HG03439 (cell line): ENCODE measurements at regions not wholly inside any gene's neighbourhood (a gene's known extent, or its start where the extent isn't known, plus 50 kb on each side); places are given as distances from the start of the nearest gene placed in this dataset.
"Not testable (repeated sequence)": the region's sequence is repeated elsewhere in the genome, so short reads cannot be mapped to it uniquely, and the experiment has no call there.

Experiments used
- ATAC-seq: cut with Tn5 transposase; IDR thresholded peaks from one replicate; pipeline ENCODE4 v1.9.1; 2021; ENCODE audit warnings: mild to moderate bottlenecking, moderate library complexity; ENCODE audit not compliant: unreplicated experiment

DNA sequence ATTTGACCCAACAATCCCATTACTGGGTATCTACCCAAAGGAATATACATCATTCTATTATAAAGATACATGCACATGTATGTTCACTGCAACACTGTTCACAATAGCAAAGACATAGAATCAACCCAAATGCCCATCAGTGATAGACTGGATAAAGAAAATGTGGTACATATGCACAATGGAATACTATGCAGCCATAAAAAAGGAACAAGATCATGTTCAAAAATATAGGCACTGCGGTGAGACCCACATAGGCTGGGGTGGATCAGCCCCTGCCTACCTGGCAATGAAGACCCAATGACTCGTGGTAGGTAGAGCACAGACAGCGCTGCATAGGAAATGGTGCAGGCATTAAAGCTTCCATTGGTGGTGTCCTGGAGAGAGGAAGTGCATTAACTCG is 88.6 kb upstream of the NFIL3 start:
- ATAC-seq = not testable (repeated sequence)

DNA sequence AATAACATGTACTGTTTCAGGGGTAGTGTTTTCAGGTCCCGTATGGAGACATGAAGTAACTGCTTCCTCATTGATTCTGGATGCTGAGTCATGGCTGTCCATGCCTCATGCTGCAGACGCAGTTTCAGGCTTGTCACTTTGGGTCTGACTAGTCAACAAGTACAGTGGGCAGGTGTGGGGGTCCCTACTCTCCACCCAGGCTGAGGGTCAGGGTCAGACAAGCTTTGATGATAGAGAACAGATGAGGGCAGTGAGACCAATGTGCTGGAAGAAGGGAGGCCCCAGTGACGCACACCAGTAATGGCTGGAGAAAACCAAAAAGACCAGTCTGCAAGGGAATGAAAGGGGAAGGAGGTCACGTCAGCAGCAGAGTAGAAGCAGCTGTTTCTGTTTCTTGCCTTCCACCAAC is 80.0 kb upstream of the NFIL3 start:
- no peak for ATAC-seq

DNA sequence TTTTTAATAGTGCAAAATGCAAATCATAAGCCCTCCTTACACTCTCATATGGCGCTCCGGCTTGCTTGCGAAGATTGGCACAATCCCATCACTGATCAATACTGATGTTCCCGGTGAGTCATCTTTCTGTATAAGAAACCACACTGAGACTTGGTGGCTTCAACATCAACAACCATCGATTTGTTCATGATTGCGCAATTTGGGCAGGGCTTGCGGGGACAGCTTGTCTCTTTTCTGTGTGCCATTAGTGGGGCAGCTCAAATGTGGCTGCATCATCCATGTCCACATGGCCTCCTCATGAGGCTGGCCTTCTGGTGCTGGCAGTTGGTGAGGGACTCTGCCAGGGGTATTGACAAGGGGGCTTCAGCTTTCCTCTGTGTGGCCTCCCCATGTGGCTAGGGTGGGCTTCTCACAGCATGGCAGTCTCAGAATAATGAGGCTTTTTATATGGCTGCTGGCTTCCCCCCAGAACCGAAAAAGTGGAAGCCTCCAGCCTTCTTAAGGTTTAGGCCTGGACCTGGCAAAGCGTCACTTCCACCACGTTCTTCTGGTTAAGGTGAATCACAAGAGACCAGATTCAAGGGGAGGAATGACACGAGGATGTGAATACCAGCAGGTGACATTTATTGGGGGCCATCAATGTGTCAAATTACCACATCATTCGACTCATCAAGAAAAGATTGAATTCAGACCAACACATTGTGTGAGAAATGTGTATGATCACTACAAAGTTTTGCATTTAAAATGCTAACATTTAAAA is 79.5 kb upstream of the NFIL3 start:
- ATAC-seq = no peak

DNA sequence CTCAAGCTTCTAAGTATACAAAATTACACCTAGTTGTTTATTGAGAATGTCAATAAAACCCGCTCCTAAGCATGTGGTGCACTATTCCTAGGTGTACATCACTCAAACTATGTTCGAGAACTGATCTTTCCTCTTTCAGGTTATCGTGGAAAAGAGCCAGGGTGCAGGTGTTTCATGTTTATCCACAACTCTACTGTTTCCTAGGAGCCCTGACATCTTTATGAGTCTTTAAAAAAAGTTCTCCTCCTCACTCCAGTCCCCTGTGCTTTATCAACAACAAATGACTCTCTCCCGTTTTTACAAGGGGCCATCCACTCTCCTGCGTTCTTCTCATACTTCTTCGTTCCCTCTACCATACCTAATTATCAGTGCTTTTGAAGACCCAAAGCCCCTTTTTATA is 78.8 kb upstream of the NFIL3 start:
- no peak for ATAC-seq

DNA sequence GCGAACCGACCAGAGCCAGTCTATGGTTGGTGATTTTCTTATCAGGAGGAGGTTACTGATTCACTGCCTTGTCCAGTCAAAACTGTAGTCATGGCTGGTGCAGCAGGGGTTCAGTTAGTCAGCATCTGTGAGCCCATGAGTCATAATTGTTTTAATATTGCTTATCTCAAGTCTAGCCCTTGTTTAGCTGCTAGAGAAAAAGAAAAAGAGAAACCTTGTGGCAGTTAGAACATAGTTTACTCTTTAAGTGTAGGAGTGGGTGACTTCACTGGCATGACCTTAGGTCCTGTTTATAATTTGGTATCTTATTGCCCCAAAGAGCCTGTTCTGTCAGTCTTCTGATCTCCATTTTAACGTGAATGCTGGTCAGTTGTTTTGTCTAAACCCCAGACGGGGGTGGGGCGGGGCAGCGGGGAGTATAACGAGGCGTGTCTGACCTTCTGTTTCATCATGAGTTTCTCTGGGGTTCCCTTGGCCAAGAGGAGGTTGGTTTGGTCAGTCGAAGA is 76.9 kb upstream of the NFIL3 start:
- peak; percentile 63 for ATAC-seq

DNA sequence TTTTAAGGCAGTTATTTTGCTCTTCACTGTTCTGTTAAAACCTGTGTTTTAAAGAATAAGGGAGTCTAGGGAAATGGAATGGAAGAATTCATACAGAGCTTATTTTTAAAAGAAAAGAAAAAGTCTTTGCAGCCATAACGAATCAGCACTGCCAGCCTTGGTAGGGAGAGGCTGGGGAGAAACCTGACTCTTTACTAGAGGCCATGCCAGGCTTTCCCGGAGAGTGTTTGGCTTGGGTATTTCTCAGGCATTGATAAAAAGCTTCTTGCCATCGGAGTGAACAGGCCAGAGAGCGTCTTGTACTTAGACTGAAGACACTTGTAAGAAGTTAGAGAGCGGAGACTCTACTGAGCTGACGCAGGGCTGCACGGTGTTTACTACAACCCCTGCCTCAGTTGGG is 72.7 kb upstream of the NFIL3 start:
- ATAC-seq = no peak

DNA sequence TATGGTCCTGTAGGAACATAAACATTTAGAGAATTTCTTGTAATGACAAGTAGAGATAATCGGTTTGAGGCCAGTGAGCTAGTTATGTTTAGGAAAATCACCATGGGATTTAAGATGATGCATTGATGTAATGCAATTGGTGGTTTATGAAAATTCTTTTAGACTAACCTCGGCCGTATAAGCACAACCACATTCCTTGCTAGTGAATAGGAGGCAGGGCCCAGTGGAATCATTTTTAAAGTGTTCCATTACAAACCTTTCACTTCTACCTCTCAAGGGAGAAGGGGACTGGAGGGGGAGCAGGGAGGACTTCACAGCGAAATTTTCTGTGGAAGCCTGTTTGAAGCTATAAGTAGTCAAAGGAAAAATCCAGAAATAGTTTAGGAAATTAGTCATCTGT is 71.8 kb upstream of the NFIL3 start:
- ATAC-seq = no peak

- no peak for ATAC-seq
These were observed 71.1 kb upstream of the NFIL3 start for GRCh38 chr9:91494751-91495150.

DNA sequence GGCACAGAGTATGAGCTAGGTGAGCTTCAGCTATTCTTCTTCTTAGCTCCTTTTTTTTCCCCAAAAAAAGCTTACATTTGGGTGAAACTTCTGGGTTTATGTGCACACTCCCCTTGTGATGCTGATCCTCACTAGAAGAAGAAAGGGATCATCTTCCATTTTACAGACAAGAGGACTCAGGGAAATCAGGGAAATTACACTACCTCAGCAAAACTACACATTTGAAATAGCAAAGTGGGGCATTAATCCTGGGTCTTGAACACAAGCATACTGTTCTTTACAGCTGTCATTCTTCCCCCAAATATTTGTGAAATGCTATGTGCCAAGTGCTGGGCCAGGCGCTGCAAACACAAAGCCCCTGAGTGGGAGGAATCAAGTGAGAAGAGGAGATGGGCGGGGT is 68.6 kb upstream of the NFIL3 start:
- ATAC-seq = no peak

DNA sequence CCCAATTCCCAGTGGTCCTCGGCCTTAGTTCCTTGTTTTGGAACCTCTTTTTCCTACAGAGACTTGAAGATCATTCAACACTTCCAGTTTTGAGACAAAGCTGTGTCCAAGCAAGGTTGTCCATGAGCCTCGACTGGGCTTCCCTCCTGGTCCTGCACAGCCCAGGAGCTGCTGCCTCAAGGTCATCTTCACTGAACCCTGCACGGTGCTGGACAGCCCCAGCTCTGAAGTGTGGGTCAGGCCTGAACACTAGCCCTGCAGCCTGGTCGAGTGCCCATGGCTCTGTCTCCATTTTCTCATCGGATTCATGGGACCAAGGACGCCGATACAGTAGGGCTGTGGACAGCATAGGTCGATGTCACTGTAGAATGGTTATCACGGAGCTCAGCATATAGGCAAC is 68.0 kb upstream of the NFIL3 start:
- no peak for ATAC-seq

GRCh38 chr9:91489361-91489899 is 65.8 kb upstream of the NFIL3 start:
- ATAC-seq = no peak

GRCh38 chr9:91488341-91488740 is 64.7 kb upstream of the NFIL3 start:
- ATAC-seq = no peak

- ATAC-seq = no peak
These were observed 63.3 kb upstream of the NFIL3 start for GRCh38 chr9:91486699-91487497.

DNA sequence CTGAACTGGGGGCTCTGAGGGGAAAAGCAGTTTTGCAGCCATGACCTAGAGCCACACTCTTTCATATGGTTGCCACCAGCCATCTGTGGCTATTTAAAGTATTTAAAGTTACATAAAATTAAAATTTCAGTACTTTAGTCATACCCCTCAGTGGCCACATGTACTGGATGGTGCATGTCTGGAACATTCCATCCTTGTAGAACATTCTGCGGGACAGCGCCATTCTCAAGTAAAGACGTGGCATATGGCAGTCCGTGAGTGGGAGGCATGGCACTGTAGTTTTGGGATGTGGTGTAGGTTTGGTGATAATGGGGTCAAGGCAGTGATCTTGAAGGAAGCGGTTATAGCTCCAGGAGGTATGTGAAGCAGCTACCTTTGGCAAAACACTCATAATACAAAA is 61.4 kb upstream of the NFIL3 start:
- no peak for ATAC-seq

GRCh38 chr9:91483835-91484234 is 60.2 kb upstream of the NFIL3 start:
- ATAC-seq = no peak

DNA sequence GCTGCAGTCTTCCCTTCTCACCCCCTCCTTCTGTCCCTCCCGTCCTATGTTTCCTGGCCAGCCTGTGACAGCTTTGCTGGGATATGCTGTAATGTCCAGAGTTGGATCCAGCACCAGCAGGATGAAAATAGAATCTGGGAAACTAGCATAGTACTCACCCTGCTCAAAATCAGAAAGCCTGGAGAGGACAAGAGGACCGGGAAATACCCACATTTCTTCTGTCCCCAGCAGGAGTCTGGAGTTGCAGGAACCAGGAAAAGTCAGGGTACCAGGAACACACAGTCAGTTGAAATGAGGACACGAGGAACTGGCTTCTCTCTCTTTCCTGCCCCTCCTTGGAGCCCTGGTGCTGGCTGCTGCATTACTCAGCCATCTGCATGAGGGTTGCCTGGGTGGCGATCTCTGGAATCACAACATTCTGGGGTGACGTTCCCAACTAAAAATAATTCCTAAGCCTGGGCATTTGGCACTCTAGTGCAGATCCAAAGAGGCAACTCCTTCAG is 59.6 kb upstream of the NFIL3 start:
- no peak for ATAC-seq

DNA sequence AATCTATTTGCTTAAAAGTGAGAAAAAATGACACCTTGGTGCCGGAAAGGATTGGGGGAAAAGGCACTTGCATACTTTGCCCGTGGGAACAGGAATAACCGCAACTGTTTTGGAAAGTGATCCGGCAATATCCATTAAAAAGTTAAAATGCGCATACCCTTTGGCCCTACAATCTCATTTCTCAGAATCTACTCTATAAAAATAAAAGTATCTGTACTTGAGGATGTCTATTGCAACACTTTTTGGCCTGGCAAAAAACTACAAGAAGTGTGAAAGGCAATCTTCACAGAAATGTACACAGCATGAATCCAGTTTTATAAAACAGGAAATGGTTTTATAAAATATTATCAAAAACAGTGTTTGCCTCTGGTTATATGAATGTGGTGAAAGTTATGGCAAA is 58.3 kb upstream of the NFIL3 start:
- ATAC-seq = no peak

- no peak for ATAC-seq
These were observed 53.5 kb upstream of the NFIL3 start for GRCh38 chr9:91477106-91477505.

DNA sequence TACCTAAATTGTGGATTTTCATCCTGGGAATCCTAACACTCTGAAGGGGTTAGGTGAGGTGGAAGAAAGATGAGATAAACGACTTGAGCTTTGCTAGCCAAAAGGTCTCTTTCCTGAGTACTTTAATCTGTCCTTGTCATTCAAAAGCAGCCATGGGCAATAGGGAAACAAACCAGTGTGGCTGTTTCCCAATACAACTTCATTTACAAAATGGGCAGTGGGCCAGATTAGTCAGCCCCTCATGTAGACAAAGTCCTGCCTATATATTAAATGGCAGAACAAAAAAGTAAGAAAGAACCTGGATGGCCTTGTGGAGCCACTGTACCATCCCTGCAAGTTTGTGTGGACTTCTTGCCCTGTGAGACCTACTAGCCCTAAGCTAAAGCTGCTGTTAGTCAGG is 51.0 kb upstream of the NFIL3 start:
- no peak for ATAC-seq
